Astrocyte (in vitro differentiated cells and primary cell): ENCODE measurements at regions not wholly inside any gene's neighbourhood (a gene's known extent, or its start where the extent isn't known, plus 50 kb on each side); places are given as distances from the start of the nearest gene placed in this dataset.

Experiments
- DNase-seq: peaks from one replicate; pipeline ENCODE4 v3.0.0-alpha.2; 2010; ENCODE audit warnings: low read depth
- FAIRE-seq: peaks from 2 replicates; lab custom pipeline; 2011; peaks lifted over from hg19 to GRCh38; lab: Jason Lieb, UNC
- H2AFZ ChIP-seq: 2 replicates; pipeline ENCODE4 v1.6.0; 2012; ENCODE audit warnings: low read depth, low read length, inconsistent platforms
- H3K27ac ChIP-seq: 2 replicates; pipeline ENCODE4 v1.5.1; 2011; ENCODE audit warnings: low read depth, low read length, inconsistent platforms
- H3K27me3 ChIP-seq: 2 replicates; pipeline ENCODE4 v1.6.0; 2011; ENCODE audit warnings: low read length, inconsistent platforms; ENCODE audit not compliant: insufficient read depth
- H3K36me3 ChIP-seq: 2 replicates; pipeline ENCODE4 v1.5.1; 2011; ENCODE audit warnings: low read length, inconsistent platforms; ENCODE audit not compliant: insufficient read depth
- H3K4me1 ChIP-seq: 2 replicates; pipeline ENCODE4 v1.5.1; 2011; ENCODE audit warnings: low read length, inconsistent platforms; ENCODE audit not compliant: insufficient read depth
- H3K4me2 ChIP-seq: 2 replicates; pipeline ENCODE4 v1.6.0; 2012; ENCODE audit warnings: low read length, inconsistent platforms
- H3K4me3 ChIP-seq: 2 replicates; pipeline ENCODE4 v1.5.1; 2011; ENCODE audit warnings: low read depth, mild to moderate bottlenecking, low read length, inconsistent platforms; ENCODE audit not compliant: insufficient read depth
- H3K79me2 ChIP-seq: 2 replicates; pipeline ENCODE4 v1.6.0; 2012; ENCODE audit warnings: mild to moderate bottlenecking, low read length, inconsistent platforms; ENCODE audit not compliant: insufficient read depth
- H3K9ac ChIP-seq: 2 replicates; pipeline ENCODE4 v1.6.0; 2012; ENCODE audit warnings: mild to moderate bottlenecking, low read length, inconsistent platforms
- H3K9me3 ChIP-seq: 2 replicates; pipeline ENCODE4 v1.5.1; 2012; ENCODE audit warnings: low read depth, mild to moderate bottlenecking, low read length, inconsistent platforms; ENCODE audit not compliant: insufficient read depth
- H4K20me1 ChIP-seq: 2 replicates; pipeline ENCODE4 v1.6.0; 2012; ENCODE audit warnings: low read length, inconsistent platforms; ENCODE audit not compliant: insufficient read depth
- H3K27ac Mint-ChIP-seq: one replicate; pipeline ENCODE4 v1.8.0; 2021; ENCODE audit warnings: mild to moderate bottlenecking, mixed read lengths; ENCODE audit not compliant: unreplicated experiment
- H3K27me3 Mint-ChIP-seq: one replicate; pipeline ENCODE4 v1.8.0; 2021; ENCODE audit warnings: low read depth, mixed read lengths; ENCODE audit not compliant: unreplicated experiment
- H3K36me3 Mint-ChIP-seq: one replicate; pipeline ENCODE4 v1.8.0; 2021; ENCODE audit warnings: low read depth, mixed read lengths; ENCODE audit not compliant: unreplicated experiment
- H3K4me1 Mint-ChIP-seq: one replicate; pipeline ENCODE4 v1.8.0; 2021; ENCODE audit warnings: low read depth, mixed read lengths; ENCODE audit not compliant: unreplicated experiment
- H3K4me3 Mint-ChIP-seq: one replicate; pipeline ENCODE4 v1.8.0; 2021; ENCODE audit warnings: mild to moderate bottlenecking, moderate library complexity, mixed read lengths; ENCODE audit not compliant: unreplicated experiment
- H3K9me3 Mint-ChIP-seq: one replicate; pipeline ENCODE4 v1.8.0; 2021; ENCODE audit warnings: mild to moderate bottlenecking, mixed read lengths; ENCODE audit not compliant: unreplicated experiment
- CTCF ChIP-seq: IDR thresholded peaks from 2 replicates; pipeline ENCODE4 v1.5.1; 2011; ENCODE audit warnings: low read depth, mild to moderate bottlenecking, inconsistent platforms, low read length, moderate library complexity; ENCODE audit not compliant: insufficient read depth
- EZH2 ChIP-seq: IDR thresholded peaks from 2 replicates; pipeline ENCODE4 v1.6.1; 2012; ENCODE audit warnings: mild to moderate bottlenecking, low read length, inconsistent platforms; ENCODE audit not compliant: insufficient read depth

- Histone ChIP-seq H3K79me2 (no peaks in the 10 kb centered on the region), H3K4me2 (no peak overlapping the region), H3K27ac (no peak overlapping the region), H3K9ac (no peak overlapping the region), H2AFZ (no peak overlapping the region), H4K20me1 (no peaks in the 10 kb centered on the region), H3K27me3 (no peaks in the 10 kb centered on the region), H3K4me1 (no peaks in the 10 kb centered on the region), H3K9me3 (no peaks in the 10 kb centered on the region), H3K4me3 (no peak overlapping the region), H3K36me3 (no peaks in the 10 kb centered on the region)
- TF ChIP-seq EZH2: no peak
- TF ChIP-seq CTCF: no peak
- DNase-seq (no peak), FAIRE-seq (no peak)
- peaks cover 6% of the 10 kb centered on the region for H3K9me3 Mint-ChIP-seq
- H3K27ac Mint-ChIP-seq: no peak overlapping the region
- peaks cover 2% of the 10 kb centered on the region for H3K36me3 Mint-ChIP-seq
- H3K27me3 Mint-ChIP-seq: no peaks in the 10 kb centered on the region
- no peak overlapping the region for H3K4me3 Mint-ChIP-seq
- H3K4me1 Mint-ChIP-seq: peaks cover 3% of the 10 kb centered on the region
These were observed 172.0 kb downstream of the RERGL start for GRCh38 chr12:17918013-17918412.

GRCh38 chr12:17884581-17884980 is 205.4 kb downstream of the RERGL start:
- FAIRE-seq: no peak

More at GRCh38 chr12:17884581-17884980, 205.4 kb downstream of the RERGL start:
- Histone ChIP-seq H3K4me3 (no peak overlapping the region), H3K9ac (no peak overlapping the region), H3K4me2 (no peak overlapping the region), H3K27me3 (no peaks in the 10 kb centered on the region), H3K9me3 (no peaks in the 10 kb centered on the region), H3K4me1 (no peaks in the 10 kb centered on the region), H2AFZ (no peak overlapping the region), H4K20me1 (no peaks in the 10 kb centered on the region), H3K36me3 (no peaks in the 10 kb centered on the region), H3K79me2 (no peaks in the 10 kb centered on the region), H3K27ac (no peak overlapping the region)
- no peak overlapping the region for H3K27ac Mint-ChIP-seq
- H3K4me3 Mint-ChIP-seq: no peak overlapping the region
- H3K27me3 Mint-ChIP-seq: no peaks in the 10 kb centered on the region
- H3K4me1 Mint-ChIP-seq: no peaks in the 10 kb centered on the region
- H3K9me3 Mint-ChIP-seq: peaks cover 5% of the 10 kb centered on the region
- DNase-seq: no peak
- no peaks in the 10 kb centered on the region for H3K36me3 Mint-ChIP-seq
- TF ChIP-seq CTCF (no peak), EZH2 (no peak)
